ENCODE measurements at regions not wholly inside any gene's neighbourhood (a gene's known extent, or its start where the extent isn't known, plus 50 kb on each side); places are given as distances from the start of the nearest gene placed in this dataset.

DNA sequence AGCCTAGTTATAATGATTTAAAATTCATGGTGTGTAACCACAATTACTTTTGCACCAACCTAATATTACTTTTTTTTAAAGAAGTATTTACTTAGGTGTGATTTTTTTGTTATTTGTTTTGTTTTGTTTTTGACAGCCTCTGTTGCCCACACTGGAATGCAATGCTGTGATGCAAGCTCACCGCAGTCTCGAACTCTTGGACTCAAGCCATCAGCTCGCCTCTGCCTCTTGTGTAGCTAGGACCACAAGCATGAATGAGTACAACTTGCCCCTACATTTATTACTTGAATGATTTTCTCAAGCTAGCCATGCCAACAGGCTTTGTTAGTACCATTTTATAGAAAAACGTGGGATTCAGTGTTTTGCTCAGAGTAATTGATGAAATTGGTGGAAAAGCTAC lies 488.8 kb upstream of the CPEB2 start:
- TF ChIP-seq EZH2 (optimal IDR thresholded peaks at IDR 0.05; ENCODE audit: low read depth, low read length), result no peak
- TF ChIP-seq, protein P1, sequence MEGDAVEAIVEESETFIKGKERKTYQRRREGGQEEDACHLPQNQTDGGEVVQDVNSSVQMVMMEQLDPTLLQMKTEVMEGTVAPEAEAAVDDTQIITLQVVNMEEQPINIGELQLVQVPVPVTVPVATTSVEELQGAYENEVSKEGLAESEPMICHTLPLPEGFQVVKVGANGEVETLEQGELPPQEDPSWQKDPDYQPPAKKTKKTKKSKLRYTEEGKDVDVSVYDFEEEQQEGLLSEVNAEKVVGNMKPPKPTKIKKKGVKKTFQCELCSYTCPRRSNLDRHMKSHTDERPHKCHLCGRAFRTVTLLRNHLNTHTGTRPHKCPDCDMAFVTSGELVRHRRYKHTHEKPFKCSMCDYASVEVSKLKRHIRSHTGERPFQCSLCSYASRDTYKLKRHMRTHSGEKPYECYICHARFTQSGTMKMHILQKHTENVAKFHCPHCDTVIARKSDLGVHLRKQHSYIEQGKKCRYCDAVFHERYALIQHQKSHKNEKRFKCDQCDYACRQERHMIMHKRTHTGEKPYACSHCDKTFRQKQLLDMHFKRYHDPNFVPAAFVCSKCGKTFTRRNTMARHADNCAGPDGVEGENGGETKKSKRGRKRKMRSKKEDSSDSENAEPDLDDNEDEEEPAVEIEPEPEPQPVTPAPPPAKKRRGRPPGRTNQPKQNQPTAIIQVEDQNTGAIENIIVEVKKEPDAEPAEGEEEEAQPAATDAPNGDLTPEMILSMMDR (IDR thresholded peaks at IDR 0.05; ENCODE audit: low read length), result no peak

Data from MM.1S (cell line).